CD4-positive, alpha-beta T cell (primary cell): ENCODE measurements at regions not wholly inside any gene's neighbourhood (a gene's known extent, or its start where the extent isn't known, plus 50 kb on each side); places are given as distances from the start of the nearest gene placed in this dataset.

ENCODE experiments used
- ATAC-seq: fragments of 200-7000 bp; cut with Tn5 transposase; one replicate; pipeline ENCODE4 v1.10.0; 2022; ENCODE audit warnings: mild to moderate bottlenecking; ENCODE audit not compliant: poor library complexity
- CTCF ChIA-PET: fragments of 350-600 bp; sonication (Branson Sonifier 250); formaldehyde crosslinking; loops from one replicate; lab custom pipeline; 2021; ENCODE audit warnings: antibody characterized with exemption, inconsistent platforms; lab: Charles Lee
- POLR2A ChIA-PET: fragments of 350-600 bp; sonication (Branson Sonifier 250); formaldehyde crosslinking; loops from one replicate; lab custom pipeline; 2021; ENCODE audit warnings: antibody characterized with exemption, inconsistent platforms; lab: Charles Lee
- DNase-seq, 14 experiments: peaks; one replicate each; pipeline ENCODE4 v3.0.0-alpha.2; 2013 to 2020; ENCODE audit warnings: mixed read lengths in 2 of 14
- H3K27ac ChIP-seq, 2 donors: one replicate each; pipeline versions ENCODE4 v1.5.1 to v1.7.0; 2013; ENCODE audit warnings: low read length in 2 of 2, low read depth in 1 of 2, mild to moderate bottlenecking in 1 of 2
- H3K27me3 ChIP-seq, 2 experiments: 1 replicate in 1 of 2; 2 replicates in 1 of 2; pipeline versions ENCODE4 v1.6.1 to v1.7.0; 2013; ENCODE audit warnings: low read length in 2 of 2, control low read depth in 1 of 2, mild to moderate bottlenecking in 1 of 2, moderate library complexity in 1 of 2; ENCODE audit not compliant: insufficient read depth in 2 of 2, control insufficient read depth in 1 of 2
- H3K36me3 ChIP-seq: one replicate; pipeline ENCODE4 v1.6.1; 2013; ENCODE audit warnings: low read length, control low read depth; ENCODE audit not compliant: insufficient read depth
- H3K4me1 ChIP-seq: one replicate; pipeline ENCODE4 v1.6.1; 2013; ENCODE audit warnings: low read length, control low read depth; ENCODE audit not compliant: insufficient read depth
- H3K4me3 ChIP-seq: one replicate; pipeline ENCODE4 v1.5.1; 2013; ENCODE audit warnings: mild to moderate bottlenecking, low read length, moderate library complexity
- H3K9me3 ChIP-seq, 2 experiments: 1 replicate in 1 of 2; 2 replicates in 1 of 2; pipeline versions ENCODE4 v1.6.1 to v1.7.0; 2013; ENCODE audit warnings: low read length in 2 of 2, mild to moderate bottlenecking in 2 of 2, control low read depth in 1 of 2, moderate library complexity in 1 of 2; ENCODE audit not compliant: control insufficient read depth in 1 of 2, insufficient read depth in 1 of 2
- H3K27ac Mint-ChIP-seq: one replicate; pipeline ENCODE4 v1.8.0; 2020; ENCODE audit warnings: mixed read lengths
- H3K27me3 Mint-ChIP-seq: one replicate; pipeline ENCODE4 v1.8.0; 2021; ENCODE audit warnings: mixed read lengths
- H3K36me3 Mint-ChIP-seq: one replicate; pipeline ENCODE4 v1.8.0; 2021; ENCODE audit warnings: low read depth, mixed read lengths
- H3K4me1 Mint-ChIP-seq: one replicate; pipeline ENCODE4 v1.8.0; 2021; ENCODE audit warnings: low read depth, mixed read lengths
- H3K4me3 Mint-ChIP-seq: one replicate; pipeline ENCODE4 v1.8.0; 2020; ENCODE audit warnings: mild to moderate bottlenecking, mixed read lengths
- H3K9me3 Mint-ChIP-seq: one replicate; pipeline ENCODE4 v1.8.0; 2020; ENCODE audit warnings: mixed read lengths
- CTCF ChIP-seq: fragments of 200-600 bp; IDR thresholded peaks from one replicate; pipeline ENCODE4 v1.8.0; 2022; ENCODE audit warnings: antibody characterized with exemption, mild to moderate bottlenecking
- intact Hi-C, 2 experiments: fragments of 100-400 bp; cut with DNase I in 1 of 2; cut with micrococcal nuclease in 1 of 2; formaldehyde crosslinking; loops; one replicate each; pipeline versions ENCODE4 v1.15.1 to v1.9.0; 2023 to 2025; cut with DNase I, micrococcal nuclease

- no peak for ATAC-seq
- H3K4me3 ChIP-seq, result no peak overlapping the region
- Mint-ChIP-seq H3K27ac (no peak overlapping the region), H3K27me3 (no peaks in the 10 kb centered on the region), H3K4me3 (no peak overlapping the region), H3K36me3 (no peaks in the 10 kb centered on the region), H3K9me3 (peaks cover 2% of the 10 kb centered on the region), H3K4me1 (no peaks in the 10 kb centered on the region)
- no peaks in the 10 kb centered on the region for H3K36me3 ChIP-seq
- intact Hi-C loops, result no loop called here
- no peaks in the 10 kb centered on the region for H3K4me1 ChIP-seq
- no peaks in the 10 kb centered on the region for H3K27me3 ChIP-seq
- TF ChIP-seq CTCF, result no peak
- DNase-seq, result no peak
- no peak overlapping the region for H3K27ac ChIP-seq
- CTCF ChIA-PET, result no interaction called here
- POLR2A ChIA-PET, result no interaction called here
- H3K9me3 ChIP-seq, result no peaks in the 10 kb centered on the region
These were observed 154.8 kb upstream of the CYLC2 start for GRCh38 chr9:102840335-102840734.

DNA sequence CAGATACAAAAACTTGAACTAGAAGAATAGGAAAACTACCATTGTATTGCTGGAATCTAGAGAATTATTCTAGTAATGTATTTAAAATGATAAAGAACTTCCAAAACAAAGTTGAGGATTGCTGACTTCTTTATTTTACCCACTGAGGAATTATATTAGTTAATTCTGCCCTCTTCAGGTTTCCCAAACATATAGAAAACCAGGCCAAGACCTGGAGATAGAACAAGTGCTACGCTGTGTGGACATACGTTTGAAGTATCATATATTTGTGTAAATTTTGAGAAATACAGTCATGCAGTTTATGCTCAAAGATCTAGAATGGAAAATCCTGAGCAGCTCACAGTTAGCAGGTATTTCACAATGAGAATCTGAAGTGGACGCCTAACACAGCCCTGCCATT is 162.3 kb upstream of the CYLC2 start:
- Mint-ChIP-seq H3K9me3 (peaks cover 2% of the 10 kb centered on the region), H3K36me3 (no peaks in the 10 kb centered on the region), H3K27ac (no peak overlapping the region), H3K27me3 (no peaks in the 10 kb centered on the region), H3K4me3 (no peak overlapping the region), H3K4me1 (no peaks in the 10 kb centered on the region)
- no peak overlapping the region for H3K4me3 ChIP-seq
- peaks cover 0 to 4% of the 10 kb centered on the region in 2 experiments for H3K9me3 ChIP-seq
- TF ChIP-seq CTCF, result no peak
- ATAC-seq (no peak), DNase-seq (no peak)
- H3K27me3 ChIP-seq, result no peaks in the 10 kb centered on the region
- ChIA-PET CTCF (no interaction called here), POLR2A (no interaction called here)
- intact Hi-C loops, result no loop called here
- H3K36me3 ChIP-seq, result no peaks in the 10 kb centered on the region
- H3K4me1 ChIP-seq, result no peaks in the 10 kb centered on the region
- no peak overlapping the region for H3K27ac ChIP-seq

DNA sequence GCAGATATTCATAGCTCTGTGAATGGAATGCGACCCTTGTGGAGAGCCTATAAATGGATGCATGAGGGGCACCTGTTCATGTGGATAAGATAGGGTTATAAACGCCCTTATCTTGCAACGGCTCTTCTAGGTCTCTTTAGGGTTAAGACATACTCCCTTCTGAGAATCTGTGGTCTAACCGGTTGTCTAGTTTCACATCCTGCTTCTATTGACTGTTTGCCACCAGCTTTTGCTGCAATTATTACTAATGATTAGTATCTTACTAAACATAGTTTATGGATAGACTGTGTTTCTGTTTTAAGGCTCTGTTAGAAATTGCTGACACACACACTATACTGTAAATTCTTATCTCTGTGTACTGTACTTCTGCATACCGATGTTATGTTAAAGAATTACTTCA is 198.9 kb upstream of the CYLC2 start:
- H3K36me3 Mint-ChIP-seq, result no peaks in the 10 kb centered on the region
- Histone ChIP-seq H3K27ac (no peak overlapping the region), H3K4me1 (no peaks in the 10 kb centered on the region), H3K4me3 (no peak overlapping the region), H3K9me3 (no peaks in the 10 kb centered on the region), H3K36me3 (no peaks in the 10 kb centered on the region), H3K27me3 (no peaks in the 10 kb centered on the region)
- ChIA-PET POLR2A (no interaction called here), CTCF (no interaction called here)
- DNase-seq, result no peak
- H3K9me3 Mint-ChIP-seq, result peaks cover 3% of the 10 kb centered on the region
- no peak overlapping the region for H3K27ac Mint-ChIP-seq
- no peak overlapping the region for H3K4me3 Mint-ChIP-seq
- no peak for TF ChIP-seq CTCF
- intact Hi-C loops, result no loop called here
- ATAC-seq, result no peak
- H3K4me1 Mint-ChIP-seq, result no peaks in the 10 kb centered on the region
- H3K27me3 Mint-ChIP-seq, result no peaks in the 10 kb centered on the region
